T-cell (primary cell): ENCODE measurements at regions not wholly inside any gene's neighbourhood (a gene's known extent, or its start where the extent isn't known, plus 50 kb on each side); places are given as distances from the start of the nearest gene placed in this dataset.

Experiments used
- ATAC-seq, 4 experiments: fragments of 200-7000 bp in 3 of 4; fragments of 150-1000 bp in 1 of 4; cut with Tn5 transposase; replicated peaks in 1 of 4; 1 replicate in 3 of 4; 2 replicates in 1 of 4; pipeline ENCODE4 v1.10.0; 2021; ENCODE audit warnings: moderate library complexity in 3 of 4, mild to moderate bottlenecking in 2 of 4, moderate number of reproducible peaks in 1 of 4
- CTCF ChIA-PET, 2 donors: fragments of 300-600 bp; sonication (Branson Sonifier 250); formaldehyde crosslinking; loops; one replicate each; lab custom pipeline; 2022; ENCODE audit warnings: antibody characterized with exemption in 2 of 2; lab: Charles Lee
- POLR2A ChIA-PET, 2 donors: fragments of 300-600 bp; sonication (Branson Sonifier 250); formaldehyde crosslinking; loops; one replicate each; lab custom pipeline; 2022; ENCODE audit warnings: antibody characterized with exemption in 2 of 2; lab: Charles Lee
- DNase-seq, 35 experiments: peaks; one replicate each; pipeline versions ENCODE4 v3.0.0 to v3.0.0-alpha.2; 2013 to 2023
- H3K27ac ChIP-seq: one replicate; pipeline ENCODE4 v1.5.1; 2013; ENCODE audit warnings: low read length
- H3K27me3 ChIP-seq, 2 experiments: replicated peaks in 1 of 2; 1 replicate in 1 of 2; 2 replicates in 1 of 2; pipeline versions ENCODE4 v1.6.1 to v1.7.0; 2013; ENCODE audit warnings: low read length in 1 of 2, mixed read lengths in 1 of 2; ENCODE audit not compliant: control insufficient read depth in 2 of 2, insufficient read depth in 2 of 2; ENCODE audit errors: extremely low read depth in 1 of 2
- H3K36me3 ChIP-seq, 2 donors: 1 replicate in 1 of 2; 2 replicates in 1 of 2; pipeline versions ENCODE4 v1.6.1 to v1.7.0; 2013; ENCODE audit warnings: low read length in 1 of 2; ENCODE audit not compliant: control insufficient read depth in 2 of 2, insufficient read depth in 1 of 2; ENCODE audit errors: extremely low read depth in 1 of 2
- H3K4me1 ChIP-seq, 2 experiments: 1 replicate in 1 of 2; 2 replicates in 1 of 2; pipeline versions ENCODE4 v1.6.1 to v1.7.0; 2013; ENCODE audit warnings: low read length in 2 of 2, mixed read lengths in 1 of 2; ENCODE audit not compliant: insufficient read depth in 2 of 2, control insufficient read depth in 1 of 2; ENCODE audit errors: extremely low read depth in 1 of 2
- H3K4me3 ChIP-seq, 2 donors: 1 replicate in 1 of 2; 2 replicates in 1 of 2; pipeline versions ENCODE4 v1.5.1 to v1.7.0; 2013; ENCODE audit warnings: mild to moderate bottlenecking in 2 of 2, low read length in 1 of 2, moderate library complexity in 1 of 2; ENCODE audit not compliant: control insufficient read depth in 1 of 2; ENCODE audit errors: extremely low read depth in 1 of 2
- H3K9me3 ChIP-seq: 2 replicates; pipeline ENCODE4 v1.7.0; 2013
- H3K27ac Mint-ChIP-seq, 2 donors: one replicate each; pipeline ENCODE4 v1.8.0; 2020 to 2021; ENCODE audit warnings: mild to moderate bottlenecking in 2 of 2, mixed read lengths in 2 of 2
- H3K27me3 Mint-ChIP-seq, 2 donors: one replicate each; pipeline ENCODE4 v1.8.0; 2021 to 2022; ENCODE audit warnings: mixed read lengths in 2 of 2
- H3K36me3 Mint-ChIP-seq: one replicate; pipeline ENCODE4 v1.8.0; 2021; ENCODE audit warnings: mixed read lengths
- H3K4me1 Mint-ChIP-seq, 3 donors: one replicate each; pipeline ENCODE4 v1.8.0; 2020 to 2022; ENCODE audit warnings: mixed read lengths in 3 of 3, mild to moderate bottlenecking in 1 of 3
- H3K4me3 Mint-ChIP-seq, 3 donors: one replicate each; pipeline ENCODE4 v1.8.0; 2020 to 2022; ENCODE audit warnings: mild to moderate bottlenecking in 3 of 3, mixed read lengths in 3 of 3, moderate library complexity in 3 of 3
- H3K9me3 Mint-ChIP-seq, 3 donors: one replicate each; pipeline ENCODE4 v1.8.0; 2020 to 2022; ENCODE audit warnings: mixed read lengths in 3 of 3
- WGBS: methylation state at CpG from one replicate; pipeline ENCODE4 v1.1.5; 2013; ENCODE audit warnings: missing lambda C conversion rate; ENCODE audit not compliant: insufficient coverage; 5-methylcytosine and 5-hydroxymethylcytosine counted together

GRCh38 chr3:63179862-63180522 is 98.1 kb upstream of the SYNPR start:
- peaks cover 3 to 17% (median 6%) of the 10 kb centered on the region in 3 donors for H3K9me3 Mint-ChIP-seq
- no peaks in the 10 kb centered on the region for H3K36me3 ChIP-seq

GRCh38 chr3:63192248-63192647 is 85.9 kb upstream of the SYNPR start:
- Histone ChIP-seq H3K27me3 (no peaks in the 10 kb centered on the region), H3K36me3 (no peaks in the 10 kb centered on the region), H3K4me3 (no peak overlapping the region), H3K4me1 (no peaks in the 10 kb centered on the region), H3K27ac (no peak overlapping the region), H3K9me3 (no peaks in the 10 kb centered on the region)
- no peaks in the 10 kb centered on the region for H3K4me1 Mint-ChIP-seq
- peaks cover 6 to 10% (median 9%) of the 10 kb centered on the region in 3 donors for H3K9me3 Mint-ChIP-seq
- no peak for ATAC-seq
- H3K27ac Mint-ChIP-seq = no peak overlapping the region
- DNase-seq = no peak
- CTCF ChIA-PET = no interaction called here
- peaks cover 0 to 2% of the 10 kb centered on the region in 2 donors for H3K27me3 Mint-ChIP-seq
- POLR2A ChIA-PET = no interaction called here
- WGBS = no CpG with 5 or more reads among the region's 3 CpGs
- H3K4me3 Mint-ChIP-seq = no peak overlapping the region
- H3K36me3 Mint-ChIP-seq = no peaks in the 10 kb centered on the region

More at GRCh38 chr3:63179862-63180522, 98.1 kb upstream of the SYNPR start:
- ATAC-seq = no peak
- no peaks in the 10 kb centered on the region for H3K4me1 Mint-ChIP-seq
- H3K27me3 ChIP-seq = no peaks in the 10 kb centered on the region
- POLR2A ChIA-PET = no interaction called here
- WGBS = 36% methylated on average over 2 of the region's 4 CpGs
- DNase-seq = no peak
- H3K4me1 ChIP-seq = no peaks in the 10 kb centered on the region
- CTCF ChIA-PET = no interaction called here
- no peaks in the 10 kb centered on the region for H3K9me3 ChIP-seq
- H3K4me3 ChIP-seq = no peak overlapping the region
- no peaks in the 10 kb centered on the region for H3K36me3 Mint-ChIP-seq
- no peak overlapping the region for H3K4me3 Mint-ChIP-seq
- no peak overlapping the region for H3K27ac Mint-ChIP-seq
- H3K27ac ChIP-seq = no peak overlapping the region
- no peaks in the 10 kb centered on the region for H3K27me3 Mint-ChIP-seq

- Mint-ChIP-seq H3K4me3 (no peak overlapping the region), H3K4me1 (no peaks in the 10 kb centered on the region), H3K36me3 (no peaks in the 10 kb centered on the region), H3K9me3 (peaks cover 6 to 11% (median 10%) of the 10 kb centered on the region in 3 donors), H3K27ac (no peak overlapping the region), H3K27me3 (peaks cover 0 to 2% of the 10 kb centered on the region in 2 donors)
- H3K27ac ChIP-seq = no peak overlapping the region
- H3K36me3 ChIP-seq = no peaks in the 10 kb centered on the region
- DNase-seq = no peak
- H3K4me1 ChIP-seq = no peaks in the 10 kb centered on the region
- ChIA-PET CTCF (no interaction called here), POLR2A (no interaction called here)
- H3K9me3 ChIP-seq = no peaks in the 10 kb centered on the region
- no peaks in the 10 kb centered on the region for H3K27me3 ChIP-seq
- no peak overlapping the region for H3K4me3 ChIP-seq
- no CpG with 5 or more reads among the region's 3 CpGs for WGBS
- no peak for ATAC-seq
These were observed 84.5 kb upstream of the SYNPR start for GRCh38 chr3:63193647-63194046.

GRCh38 chr3:63199606-63200005 is 78.5 kb upstream of the SYNPR start:
- H3K27me3 ChIP-seq = no peaks in the 10 kb centered on the region
- no peak overlapping the region for H3K27ac Mint-ChIP-seq
- no peak overlapping the region for H3K4me3 ChIP-seq
- no peaks in the 10 kb centered on the region for H3K9me3 ChIP-seq
- no peaks in the 10 kb centered on the region for H3K36me3 ChIP-seq
- ChIA-PET CTCF (no interaction called here), POLR2A (no interaction called here)
- no CpG with 5 or more reads among the region's 2 CpGs for WGBS
- H3K4me1 Mint-ChIP-seq = no peaks in the 10 kb centered on the region
- H3K27me3 Mint-ChIP-seq = peaks cover 0 to 2% of the 10 kb centered on the region in 2 donors
- no peaks in the 10 kb centered on the region for H3K4me1 ChIP-seq
- H3K4me3 Mint-ChIP-seq = no peak overlapping the region
- no peak for DNase-seq
- peaks cover 2 to 4% (median 3%) of the 10 kb centered on the region in 3 donors for H3K9me3 Mint-ChIP-seq
- ATAC-seq = no peak
- no peaks in the 10 kb centered on the region for H3K36me3 Mint-ChIP-seq
- H3K27ac ChIP-seq = no peak overlapping the region

GRCh38 chr3:63202529-63202928 is 75.6 kb upstream of the SYNPR start:
- H3K9me3 ChIP-seq = no peaks in the 10 kb centered on the region
- no peak overlapping the region for H3K4me3 ChIP-seq
- CTCF ChIA-PET = interaction anchor here in 1 of 2 donors (0.7 kb wide), 1 partner anchor 17 kb away, joined by 3 read pairs; no protein-coding TSS in a partner anchor
- Mint-ChIP-seq H3K9me3 (peaks cover 3 to 6% (median 6%) of the 10 kb centered on the region in 3 donors), H3K4me3 (no peak overlapping the region), H3K36me3 (no peaks in the 10 kb centered on the region), H3K4me1 (no peaks in the 10 kb centered on the region), H3K27ac (no peak overlapping the region), H3K27me3 (no peaks in the 10 kb centered on the region)
- no peaks in the 10 kb centered on the region for H3K4me1 ChIP-seq
- DNase-seq = no peak
- no peak overlapping the region for H3K27ac ChIP-seq
- H3K27me3 ChIP-seq = no peaks in the 10 kb centered on the region
- POLR2A ChIA-PET = no interaction called here
- no CpG with 5 or more reads among the region's 1 CpG for WGBS
- no peak for ATAC-seq
- H3K36me3 ChIP-seq = no peaks in the 10 kb centered on the region

GRCh38 chr3:63207066-63207590 is 71.0 kb upstream of the SYNPR start:
- DNase-seq (no peak), ATAC-seq (no peak)
- H3K27me3 ChIP-seq = no peaks in the 10 kb centered on the region
- Mint-ChIP-seq H3K4me1 (no peaks in the 10 kb centered on the region), H3K27ac (no peak overlapping the region), H3K36me3 (no peaks in the 10 kb centered on the region), H3K9me3 (peaks cover 3 to 6% (median 4%) of the 10 kb centered on the region in 3 donors), H3K4me3 (no peak overlapping the region), H3K27me3 (no peaks in the 10 kb centered on the region)
- H3K4me1 ChIP-seq = no peaks in the 10 kb centered on the region
- H3K36me3 ChIP-seq = no peaks in the 10 kb centered on the region
- H3K4me3 ChIP-seq = no peak overlapping the region
- 90% methylated on average over 2 of the region's 2 CpGs for WGBS
- H3K27ac ChIP-seq = no peak overlapping the region
- ChIA-PET POLR2A (no interaction called here), CTCF (no interaction called here)
- H3K9me3 ChIP-seq = no peaks in the 10 kb centered on the region
